NCI-H1436 (cell line): ENCODE measurements at regions not wholly inside any gene's neighbourhood (a gene's known extent, or its start where the extent isn't known, plus 50 kb on each side); places are given as distances from the start of the nearest gene placed in this dataset.
"Not testable (repeated sequence)": the region's sequence is repeated elsewhere in the genome, so short reads cannot be mapped to it uniquely, and the experiment has no call there.

Source experiments
- DNase-seq: peaks from one replicate; lab custom pipeline; 2025; lab: John Stamatoyannopoulos, UW

GRCh38 chr1:198809247-198809646, 170.4 kb downstream of the PTPRC start:
- DNase-seq: no peak

GRCh38 chr1:198811449-198811848, 172.6 kb downstream of the PTPRC start:
- no peak for DNase-seq

- no peak for DNase-seq
Measured at GRCh38 chr1:198823626-198824025, 184.8 kb downstream of the PTPRC start.

GRCh38 chr1:198825254-198825653, 186.4 kb downstream of the PTPRC start:
- DNase-seq: no peak

- no peak for DNase-seq
Measured at GRCh38 chr1:198829356-198829755, 190.5 kb downstream of the PTPRC start.

- DNase-seq: no peak
Measured at GRCh38 chr1:198829944-198830343, 191.1 kb downstream of the PTPRC start.

- DNase-seq: no peak
Measured at GRCh38 chr1:198830412-198830811, 191.6 kb downstream of the PTPRC start.

GRCh38 chr1:198833706-198834503, 195.1 kb downstream of the PTPRC start:
- DNase-seq: no peak

GRCh38 chr1:198837278-198838021, 198.6 kb downstream of the PTPRC start:
- DNase-seq: no peak

- no peak for DNase-seq
Measured at GRCh38 chr1:198838022-198838342, 199.1 kb downstream of the PTPRC start.

GRCh38 chr1:198841477-198841876, 202.6 kb downstream of the PTPRC start:
- DNase-seq: no peak

- no peak for DNase-seq
Measured at GRCh38 chr1:198842686-198843085, 203.8 kb downstream of the PTPRC start.

GRCh38 chr1:198845271-198845670, 206.4 kb downstream of the PTPRC start:
- no peak for DNase-seq

- no peak for DNase-seq
Measured at GRCh38 chr1:198845851-198846250, 207.0 kb downstream of the PTPRC start.

- DNase-seq: no peak
Measured at GRCh38 chr1:198846556-198846955, 207.7 kb downstream of the PTPRC start.

GRCh38 chr1:198848206-198848605, 209.4 kb downstream of the PTPRC start:
- DNase-seq: no peak

- peak; percentile 11 for DNase-seq
Measured at GRCh38 chr1:198848649-198849048, 209.8 kb downstream of the PTPRC start.

GRCh38 chr1:198849093-198849492, 210.3 kb downstream of the PTPRC start:
- DNase-seq: no peak

- DNase-seq: no peak
Measured at GRCh38 chr1:198850196-198850595, 211.4 kb downstream of the PTPRC start.

GRCh38 chr1:198850966-198851365, 212.1 kb downstream of the PTPRC start:
- DNase-seq: not testable (repeated sequence)

GRCh38 chr1:198856601-198857000, 217.8 kb downstream of the PTPRC start:
- no peak for DNase-seq

- no peak for DNase-seq
Measured at GRCh38 chr1:198858033-198858432, 219.2 kb downstream of the PTPRC start.

GRCh38 chr1:198860371-198860770, 221.5 kb downstream of the PTPRC start:
- DNase-seq: no peak

- no peak for DNase-seq
Measured at GRCh38 chr1:198861636-198862035, 222.8 kb downstream of the PTPRC start.
